HG03575 (cell line): ENCODE measurements at regions not wholly inside any gene's neighbourhood (a gene's known extent, or its start where the extent isn't known, plus 50 kb on each side); places are given as distances from the start of the nearest gene placed in this dataset.

ENCODE experiments used
- ATAC-seq: cut with Tn5 transposase; IDR thresholded peaks from one replicate; pipeline ENCODE4 v1.9.1; 2021; ENCODE audit not compliant: unreplicated experiment, insufficient number of reproducible peaks, low FRiP score; ENCODE audit errors: extremely low read depth

- ATAC-seq: no peak
These were observed 93.4 kb upstream of the ENPP6 start for GRCh38 chr4:184310881-184311709.

- ATAC-seq: no peak
These were observed 92.5 kb upstream of the ENPP6 start for GRCh38 chr4:184310171-184310567.

- no peak for ATAC-seq
These were observed 91.8 kb upstream of the ENPP6 start for GRCh38 chr4:184309241-184310170.

- no peak for ATAC-seq
These were observed 89.3 kb upstream of the ENPP6 start for GRCh38 chr4:184306949-184307348.

GRCh38 chr4:184306470-184306869 is 88.8 kb upstream of the ENPP6 start:
- no peak for ATAC-seq

- ATAC-seq: no peak
These were observed 83.1 kb upstream of the ENPP6 start for GRCh38 chr4:184300816-184301215.

- ATAC-seq: no peak
These were observed 80.6 kb upstream of the ENPP6 start for GRCh38 chr4:184298254-184298653.

GRCh38 chr4:184295206-184295605 is 77.5 kb upstream of the ENPP6 start:
- ATAC-seq: no peak

GRCh38 chr4:184294606-184295133 is 77.0 kb upstream of the ENPP6 start:
- no peak for ATAC-seq

GRCh38 chr4:184293552-184293951 is 75.9 kb upstream of the ENPP6 start:
- ATAC-seq: no peak

GRCh38 chr4:184292877-184293276 is 75.2 kb upstream of the ENPP6 start:
- ATAC-seq: no peak

- no peak for ATAC-seq
These were observed 74.8 kb upstream of the ENPP6 start for GRCh38 chr4:184292465-184292867.

GRCh38 chr4:184289179-184289535 is 71.5 kb upstream of the ENPP6 start:
- no peak for ATAC-seq

- ATAC-seq: peak; percentile 39
These were observed 70.9 kb upstream of the ENPP6 start for GRCh38 chr4:184288451-184289178.

- ATAC-seq: no peak
These were observed 70.1 kb upstream of the ENPP6 start for GRCh38 chr4:184287697-184288255.

GRCh38 chr4:184286358-184286757 is 68.7 kb upstream of the ENPP6 start:
- no peak for ATAC-seq

GRCh38 chr4:184284742-184285141 is 67.1 kb upstream of the ENPP6 start:
- ATAC-seq: no peak

- no peak for ATAC-seq
These were observed 66.6 kb upstream of the ENPP6 start for GRCh38 chr4:184284336-184284690.
